Psoas muscle (tissue), 7 donors: ENCODE measurements at regions not wholly inside any gene's neighbourhood (a gene's known extent, or its start where the extent isn't known, plus 50 kb on each side); places are given as distances from the start of the nearest gene placed in this dataset.

Experiments used
- ATAC-seq, 4 donors: fragments of 200-7000 bp; cut with Tn5 transposase; one replicate each; pipeline ENCODE4 v1.9.1; 2020; ENCODE audit warnings: moderate library complexity in 3 of 4, mild to moderate bottlenecking in 2 of 4
- DNase-seq, 2 donors: peaks; one replicate each; pipeline ENCODE4 v3.0.0-alpha.2; 2020
- H3K27ac ChIP-seq: fragments of 200-600 bp; one replicate; pipeline ENCODE4 v1.8.0; 2022
- H3K27me3 ChIP-seq, 3 donors: fragments of 200-600 bp in 1 of 3; one replicate each; pipeline versions ENCODE4 v1.6.1 to v1.8.0; 2013 to 2022; ENCODE audit warnings: low read length in 2 of 3, mild to moderate bottlenecking in 2 of 3, moderate library complexity in 1 of 3; ENCODE audit not compliant: insufficient read depth in 3 of 3
- H3K36me3 ChIP-seq, 2 donors: fragments of 200-600 bp in 1 of 2; one replicate each; pipeline versions ENCODE4 v1.6.1 to v1.8.0; 2013 to 2022; ENCODE audit warnings: low read depth in 1 of 2, mild to moderate bottlenecking in 1 of 2, moderate library complexity in 1 of 2; ENCODE audit not compliant: insufficient read depth in 1 of 2
- H3K4me1 ChIP-seq: fragments of 200-600 bp; one replicate; pipeline ENCODE4 v1.8.0; 2022
- H3K4me3 ChIP-seq: fragments of 200-600 bp; one replicate; pipeline ENCODE4 v1.8.0; 2022; ENCODE audit warnings: mild to moderate bottlenecking
- H3K9me3 ChIP-seq: fragments of 200-600 bp; one replicate; pipeline ENCODE4 v1.8.0; 2022
- CTCF ChIP-seq: fragments of 200-600 bp; IDR thresholded peaks from one replicate; pipeline ENCODE4 v1.8.0; 2022; ENCODE audit warnings: antibody characterized with exemption
- WGBS, 3 donors: extraction: QIAGEN DNeasy Blood & Tissue Kit; methylation state at CpG; one replicate each; pipeline versions ENCODE4 v1.1.6 to v1.1.7; 2013; 5-methylcytosine and 5-hydroxymethylcytosine counted together
- intact Hi-C, 2 donors: fragments of 100-400 bp; cut with DNase I; formaldehyde crosslinking; loops; one replicate each; pipeline versions ENCODE4 v1.11.0 to v1.14.2; 2022
- donor health status: healthy with polysubstance abuse.
- donor health status: DM: no; HTN: no; CAD: no; lungs with moderate emphysema.
- donor health status: Bipolar disorder and iron deficiency.
- donor health status: healthy.
- donor health status: DM: yes; HTN: yes; CAD: no.
- donor health status: DM: no; HTN: no; CAD: no.
- donor health status: DM: yes; HTN: yes; CAD: no.

DNA sequence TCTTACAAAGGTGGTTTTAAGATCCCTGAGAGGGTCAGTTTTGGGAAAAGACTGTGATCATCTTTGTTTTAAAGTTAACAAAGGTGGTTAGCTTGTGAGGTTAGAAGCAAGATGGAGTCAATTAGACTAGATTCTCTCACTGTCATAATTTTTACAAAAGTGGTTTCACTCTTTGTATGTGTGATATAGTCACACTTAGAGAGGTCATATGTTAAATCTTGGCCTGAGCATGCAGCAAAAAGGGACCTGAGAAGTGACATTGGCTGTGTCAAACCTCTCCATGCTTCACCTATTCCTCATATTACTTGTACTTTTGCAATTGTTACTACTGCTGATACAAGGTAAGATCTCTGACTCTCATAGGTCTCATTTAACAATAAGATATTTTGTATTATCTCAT lies 368.0 kb downstream of the TBC1D32 start:
- ATAC-seq (no peak), DNase-seq (no peak)
- no peak overlapping the region for H3K4me3 ChIP-seq
- H3K9me3 ChIP-seq, result peaks cover 7% of the 10 kb centered on the region
- no peaks in the 10 kb centered on the region for H3K4me1 ChIP-seq
- no peak for TF ChIP-seq CTCF
- H3K27me3 ChIP-seq, result no peaks in the 10 kb centered on the region
- H3K36me3 ChIP-seq, result no peaks in the 10 kb centered on the region
- no peak overlapping the region for H3K27ac ChIP-seq
- intact Hi-C loops, result no loop called here

DNA sequence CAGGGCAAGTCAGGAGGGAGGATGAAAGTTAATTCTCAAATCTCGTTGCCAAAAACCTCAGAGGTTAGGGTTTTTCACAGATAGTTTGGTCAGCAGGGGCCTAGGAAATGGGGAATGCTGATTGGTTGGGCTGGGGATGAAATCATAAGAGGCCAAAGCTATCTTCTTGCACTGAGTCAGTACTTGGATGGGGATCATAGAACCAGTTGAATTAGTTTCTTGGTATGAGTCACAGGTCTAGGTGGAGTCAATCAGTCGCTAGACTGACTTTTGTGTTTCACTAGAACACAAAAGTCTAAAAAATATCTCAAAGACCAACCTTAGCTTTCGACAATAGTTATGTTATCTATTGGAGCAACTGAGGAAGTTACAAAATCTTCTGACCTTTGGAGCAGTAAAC lies 368.5 kb downstream of the TBC1D32 start:
- no peak for ATAC-seq

DNA sequence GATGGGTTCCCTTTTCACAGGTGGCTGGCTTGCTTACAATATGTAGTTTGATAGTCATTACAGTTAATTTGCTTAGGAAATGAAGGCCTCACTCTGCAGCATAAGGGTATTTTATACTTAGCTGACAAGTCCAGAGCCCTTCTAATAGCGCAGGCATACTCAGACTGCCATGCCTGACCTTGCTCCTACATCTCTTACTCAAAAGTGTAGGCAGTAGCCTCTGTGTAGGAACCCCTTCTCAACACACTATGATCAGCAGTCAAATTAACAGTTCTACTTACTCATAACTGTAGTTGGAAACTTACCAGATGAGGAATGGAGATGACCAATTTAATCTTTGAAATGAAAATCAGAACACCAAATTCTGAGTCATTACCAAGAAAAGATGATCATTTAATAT lies 373.5 kb downstream of the TBC1D32 start:
- DNase-seq, result no peak
- Histone ChIP-seq H3K4me1 (no peaks in the 10 kb centered on the region), H3K9me3 (no peaks in the 10 kb centered on the region), H3K4me3 (no peak overlapping the region), H3K27me3 (no peaks in the 10 kb centered on the region), H3K27ac (no peak overlapping the region), H3K36me3 (no peaks in the 10 kb centered on the region)
- WGBS, 3 donors, result 82 to 91% (median 89%) methylated on average over 1 of the region's 1 CpG
- intact Hi-C loops, result no loop called here
- no peak for ATAC-seq
- TF ChIP-seq CTCF, result no peak

More for the DNA sequence above, 368.5 kb downstream of the TBC1D32 start:
- peaks cover 7% of the 10 kb centered on the region for H3K9me3 ChIP-seq
- WGBS, 3 donors, result 72 to 83% (median 75%) methylated on average over 3 of the region's 3 CpGs
- intact Hi-C loops, result no loop called here
- no peaks in the 10 kb centered on the region for H3K27me3 ChIP-seq
- H3K27ac ChIP-seq, result no peak overlapping the region
- H3K4me1 ChIP-seq, result no peaks in the 10 kb centered on the region
- DNase-seq, result no peak
- no peaks in the 10 kb centered on the region for H3K36me3 ChIP-seq
- TF ChIP-seq CTCF, result no peak
- H3K4me3 ChIP-seq, result no peak overlapping the region

DNA sequence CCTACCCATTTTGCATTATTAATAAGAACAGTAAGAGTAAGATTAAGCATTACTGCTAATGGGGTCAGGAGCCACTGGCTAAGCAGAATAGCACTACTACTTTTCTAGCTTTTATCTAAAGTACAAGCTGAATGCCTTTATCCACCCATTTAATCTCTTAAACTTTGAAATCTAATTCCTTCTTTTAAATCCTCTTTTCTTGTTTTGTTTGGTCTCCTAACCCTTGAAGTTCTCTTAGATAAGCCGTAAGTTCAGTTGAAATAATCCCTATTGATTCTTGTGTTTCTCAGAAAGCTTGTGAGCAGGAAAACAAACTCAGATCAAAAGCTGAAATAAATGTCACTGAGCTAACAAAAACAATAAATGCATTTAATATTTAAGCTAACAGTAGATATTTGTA lies 380.2 kb downstream of the TBC1D32 start:
- H3K4me3 ChIP-seq, result no peak overlapping the region
- H3K27ac ChIP-seq, result no peak overlapping the region
- no peaks in the 10 kb centered on the region for H3K36me3 ChIP-seq
- H3K9me3 ChIP-seq, result no peaks in the 10 kb centered on the region
- no peak for DNase-seq
- intact Hi-C loops, result no loop called here
- no peak for TF ChIP-seq CTCF
- ATAC-seq, result no peak
- H3K4me1 ChIP-seq, result no peaks in the 10 kb centered on the region
- 63 to 78% (median 72%) methylated on average over 1 of the region's 1 CpG for WGBS, 3 donors
- H3K27me3 ChIP-seq, result no peaks in the 10 kb centered on the region

DNA sequence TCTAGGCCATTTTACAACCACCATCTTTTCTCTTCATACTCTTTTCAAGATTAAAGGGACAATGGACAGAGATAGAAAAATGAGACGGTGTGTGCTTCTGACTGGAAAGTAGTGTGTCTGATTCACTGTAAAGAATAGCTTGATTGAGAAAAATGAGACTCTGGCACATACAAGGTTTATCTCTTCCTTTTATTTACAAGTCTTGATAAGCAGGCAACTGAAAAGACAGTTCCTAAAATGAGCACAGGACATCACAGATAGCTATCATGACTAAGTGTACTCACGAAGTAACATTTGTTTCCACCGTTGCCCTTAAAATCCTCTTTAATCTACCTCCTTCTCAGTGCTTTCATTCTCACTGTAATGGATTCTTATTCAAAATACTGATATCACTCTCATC lies 383.0 kb downstream of the TBC1D32 start:
- no peak for TF ChIP-seq CTCF
- Histone ChIP-seq H3K27me3 (no peaks in the 10 kb centered on the region), H3K36me3 (no peaks in the 10 kb centered on the region), H3K27ac (no peak overlapping the region), H3K9me3 (no peaks in the 10 kb centered on the region), H3K4me3 (no peak overlapping the region), H3K4me1 (no peaks in the 10 kb centered on the region)
- DNase-seq (no peak), ATAC-seq (no peak)
- intact Hi-C loops, result no loop called here
- 77 to 79% (median 78%) methylated on average over 3 of the region's 3 CpGs for WGBS, 3 donors
